Breast epithelium (tissue), 3 donors: ENCODE measurements at regions not wholly inside any gene's neighbourhood (a gene's known extent, or its start where the extent isn't known, plus 50 kb on each side); places are given as distances from the start of the nearest gene placed in this dataset.

ENCODE experiments used
- CTCF ChIP-seq, 3 donors: fragments of 450-650 bp; IDR thresholded peaks; one replicate each; pipeline ENCODE4 v1.5.1; 2016 to 2017; ENCODE audit warnings: antibody characterized with exemption in 3 of 3, mild to moderate bottlenecking in 3 of 3, moderate library complexity in 3 of 3
- POLR2A ChIP-seq: fragments of 450-650 bp; IDR thresholded peaks from one replicate; pipeline ENCODE4 v1.6.1; 2016; ENCODE audit warnings: antibody characterized with exemption, mild to moderate bottlenecking, moderate library complexity
- POLR2AphosphoS5 ChIP-seq, 3 donors: sonication (generic); formaldehyde crosslinking; IDR thresholded peaks; one replicate each; pipeline ENCODE4 v1.6.1; 2017; ENCODE audit warnings: antibody characterized with exemption in 3 of 3

GRCh38 chr14:89618811-89619551, 201.9 kb upstream of the FOXN3 start:
- TF ChIP-seq CTCF (IDR thresholded peaks at IDR 0.05) (no peak), POLR2A (no peak), POLR2AphosphoS5 (IDR thresholded peaks at IDR 0.05) (no peak)
